CD4-positive, alpha-beta T cell treated with Interleukin-2 at 100 ng/mL for 4 hours (primary cell): ENCODE measurements at regions not wholly inside any gene's neighbourhood (a gene's known extent, or its start where the extent isn't known, plus 50 kb on each side); places are given as distances from the start of the nearest gene placed in this dataset.
"Not testable (repeated sequence)": the region's sequence is repeated elsewhere in the genome, so short reads cannot be mapped to it uniquely, and the experiment has no call there.

Experiments used
- DNase-seq: peaks from one replicate; pipeline ENCODE4 v3.0.0-alpha.2; 2020; ENCODE audit warnings: low spot score

- DNase-seq = no peak
Observed at GRCh38 chr4:60365176-60365575, 835.0 kb upstream of the ADGRL3 start.

DNA sequence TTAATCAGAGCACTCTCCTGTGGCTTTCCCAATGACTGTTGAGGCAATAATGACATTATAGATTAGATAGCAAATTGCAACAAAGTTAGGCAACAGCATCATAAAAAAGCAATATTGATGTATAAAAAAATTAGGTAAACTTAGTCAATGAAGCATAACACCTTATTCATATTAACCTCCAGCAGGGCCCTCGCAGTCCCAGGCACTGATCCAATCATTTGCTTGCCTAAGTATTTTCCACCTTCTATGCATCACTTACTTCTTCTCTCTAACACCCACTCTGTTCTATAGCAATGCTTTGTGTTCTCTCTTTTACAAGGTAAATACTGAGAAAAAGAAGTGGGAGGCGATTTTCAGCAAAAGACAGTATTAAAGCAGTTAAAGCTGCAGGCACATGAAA, 833.5 kb upstream of the ADGRL3 start:
- DNase-seq = no peak

DNA sequence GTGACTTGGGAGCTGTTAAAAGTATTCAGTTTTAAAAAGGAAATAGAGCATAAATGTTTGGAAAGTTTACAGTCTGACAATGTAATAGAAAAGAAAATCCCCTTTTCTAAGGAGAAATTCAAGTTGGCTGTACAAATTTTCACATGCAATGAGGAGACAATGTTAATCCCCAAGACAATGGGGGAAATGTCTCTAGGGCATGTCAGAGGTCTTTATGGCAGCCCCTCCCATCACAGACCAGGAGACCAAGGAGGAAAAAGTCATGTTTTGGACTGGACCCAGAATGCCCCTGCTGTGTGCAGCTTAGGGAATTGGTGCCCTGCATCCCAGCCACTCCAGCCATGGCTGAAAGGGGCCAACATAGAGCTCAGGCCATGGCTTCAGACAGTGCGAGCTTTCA, 831.1 kb upstream of the ADGRL3 start:
- no peak for DNase-seq

DNA sequence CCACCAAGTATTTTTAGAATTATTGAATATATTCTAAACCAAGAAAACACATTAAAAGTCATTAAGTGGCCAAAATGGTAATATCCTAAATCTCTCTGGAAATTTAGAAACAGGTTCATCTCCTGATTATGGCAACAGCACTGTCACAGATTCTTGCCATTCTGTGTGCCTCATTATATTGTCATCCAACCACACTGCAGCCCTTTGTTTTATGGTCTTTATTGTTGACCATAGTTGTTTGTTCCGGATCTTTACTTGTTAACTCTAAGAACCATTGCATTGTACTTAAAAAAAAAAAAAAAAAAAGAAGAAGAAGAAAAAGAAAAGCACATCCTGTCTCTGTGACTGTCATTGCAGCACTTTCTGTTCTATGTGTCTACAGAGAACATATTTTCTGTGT, 822.1 kb upstream of the ADGRL3 start:
- no peak for DNase-seq

- DNase-seq = no peak
Observed at GRCh38 chr4:60384516-60384915, 815.6 kb upstream of the ADGRL3 start.

- DNase-seq = no peak
Observed at GRCh38 chr4:60389633-60390032, 810.5 kb upstream of the ADGRL3 start.

- DNase-seq = no peak
Observed at GRCh38 chr4:60396341-60397049, 803.6 kb upstream of the ADGRL3 start.

DNA sequence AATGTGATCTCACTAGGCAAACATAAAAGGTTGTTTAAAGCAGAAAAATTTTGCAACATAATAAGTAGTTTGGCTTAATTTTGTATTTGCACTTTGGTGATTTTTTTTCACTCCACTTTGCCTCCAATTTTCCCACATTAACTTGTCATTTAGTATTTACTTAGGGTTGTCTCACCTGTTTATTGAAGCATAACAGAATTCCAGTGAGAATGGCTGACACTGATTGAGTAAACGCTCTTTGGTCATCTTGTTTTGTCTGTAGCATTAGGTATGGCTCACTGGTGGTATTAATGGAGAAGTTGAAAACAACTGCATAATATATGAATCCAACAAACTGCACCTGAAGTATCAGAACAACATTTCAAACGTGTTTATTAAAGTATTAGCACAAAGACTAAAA, 799.5 kb upstream of the ADGRL3 start:
- no peak for DNase-seq

GRCh38 chr4:60404027-60404426, 796.1 kb upstream of the ADGRL3 start:
- no peak for DNase-seq

GRCh38 chr4:60422439-60422838, 777.7 kb upstream of the ADGRL3 start:
- DNase-seq = no peak

DNA sequence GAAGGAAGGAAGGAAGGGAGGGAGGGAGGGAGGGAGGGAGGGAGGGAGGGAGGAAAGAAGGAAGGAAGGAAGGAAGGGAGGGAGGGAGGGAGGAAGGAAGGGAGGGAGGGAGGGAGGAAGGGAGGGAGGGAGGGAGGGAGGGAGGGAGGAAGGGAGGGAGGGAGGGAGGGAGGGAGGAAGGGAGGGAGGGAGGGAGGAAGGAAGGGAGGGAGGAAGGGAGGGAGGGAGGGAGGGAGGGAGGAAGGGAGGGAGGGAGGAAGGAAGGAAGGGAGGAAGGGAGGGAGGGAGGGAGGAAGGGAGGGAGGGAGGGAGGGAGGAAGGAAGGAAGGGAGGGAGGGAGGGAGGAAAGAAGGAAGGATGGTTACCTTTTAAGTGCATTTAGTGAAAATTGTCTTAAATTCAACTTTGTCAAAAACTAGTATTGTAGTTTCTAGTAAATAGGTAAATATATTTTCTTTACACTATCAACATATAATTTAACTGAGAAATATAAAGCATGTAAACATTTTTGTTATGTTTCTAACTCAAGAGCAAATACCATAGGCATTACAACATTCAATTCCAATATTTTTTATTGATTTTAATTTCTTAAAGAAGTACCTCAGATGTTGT, 776.4 kb upstream of the ADGRL3 start:
- DNase-seq = not testable (repeated sequence)

GRCh38 chr4:60432911-60433310, 767.2 kb upstream of the ADGRL3 start:
- no peak for DNase-seq

GRCh38 chr4:60443068-60443467, 757.1 kb upstream of the ADGRL3 start:
- no peak for DNase-seq

DNA sequence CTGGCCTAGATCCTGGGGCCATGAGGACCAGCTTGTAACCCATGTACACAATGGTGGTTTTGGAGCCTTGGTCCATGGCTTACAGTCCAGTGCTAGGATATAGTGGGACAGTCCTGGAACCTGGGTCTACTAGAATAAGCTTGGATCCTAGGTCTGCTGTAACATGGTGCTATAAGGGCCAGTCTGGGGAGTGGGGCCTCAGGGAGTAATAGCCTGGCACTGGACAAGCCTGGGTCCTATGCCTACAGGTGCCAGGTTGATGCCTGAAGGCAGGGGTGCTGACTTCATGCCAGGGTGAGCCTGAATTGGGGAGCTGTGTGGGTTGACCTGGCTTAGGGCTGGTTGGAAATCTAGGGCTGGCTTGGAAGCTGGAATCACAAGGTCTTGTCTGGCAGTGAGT, 756.3 kb upstream of the ADGRL3 start:
- no peak for DNase-seq

GRCh38 chr4:60450054-60450453, 750.1 kb upstream of the ADGRL3 start:
- DNase-seq = no peak

DNA sequence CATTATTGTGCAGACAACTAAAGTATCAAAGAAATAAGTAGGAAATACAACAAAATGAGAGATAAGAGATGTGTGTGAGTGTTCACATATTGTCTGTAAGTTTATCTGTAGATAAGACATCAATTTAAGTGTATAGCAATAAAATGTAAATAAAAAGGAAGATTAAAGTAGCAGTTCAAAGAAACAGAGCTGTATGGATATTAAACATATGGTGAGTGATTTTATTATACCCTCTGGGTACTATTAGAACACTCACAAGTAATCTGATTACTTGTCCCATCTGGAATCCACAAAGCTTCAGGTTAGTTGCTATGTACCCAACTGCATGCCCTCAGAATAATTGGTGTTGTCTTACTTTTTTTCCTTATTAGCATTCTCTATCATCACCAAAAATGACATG, 747.9 kb upstream of the ADGRL3 start:
- DNase-seq = no peak

- no peak for DNase-seq
Observed at GRCh38 chr4:60455380-60455779, 744.7 kb upstream of the ADGRL3 start.

DNA sequence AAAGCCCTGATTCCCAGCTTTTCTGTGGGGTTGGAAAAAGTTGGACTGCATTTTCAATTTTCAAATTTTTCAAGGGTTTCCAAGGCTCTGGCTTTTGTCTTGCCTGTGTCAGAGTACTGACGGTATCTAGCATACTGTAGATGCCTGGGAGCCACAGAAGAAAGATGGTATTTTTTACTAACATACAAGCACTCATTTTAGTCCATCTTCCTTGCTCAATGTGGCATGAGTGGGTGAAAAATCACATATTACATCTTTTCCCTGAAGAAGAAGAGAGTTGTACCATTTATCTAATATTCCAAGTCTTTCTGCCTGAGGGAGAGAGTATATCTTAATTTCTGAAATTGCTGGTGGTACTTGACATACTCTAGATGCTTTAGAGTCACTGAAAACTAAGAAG, 738.6 kb upstream of the ADGRL3 start:
- no peak for DNase-seq

- DNase-seq = no peak
Observed at GRCh38 chr4:60463857-60464502, 736.1 kb upstream of the ADGRL3 start.

- no peak for DNase-seq
Observed at GRCh38 chr4:60482921-60483351, 717.2 kb upstream of the ADGRL3 start.

- DNase-seq = no peak
Observed at GRCh38 chr4:60485276-60485675, 714.9 kb upstream of the ADGRL3 start.

DNA sequence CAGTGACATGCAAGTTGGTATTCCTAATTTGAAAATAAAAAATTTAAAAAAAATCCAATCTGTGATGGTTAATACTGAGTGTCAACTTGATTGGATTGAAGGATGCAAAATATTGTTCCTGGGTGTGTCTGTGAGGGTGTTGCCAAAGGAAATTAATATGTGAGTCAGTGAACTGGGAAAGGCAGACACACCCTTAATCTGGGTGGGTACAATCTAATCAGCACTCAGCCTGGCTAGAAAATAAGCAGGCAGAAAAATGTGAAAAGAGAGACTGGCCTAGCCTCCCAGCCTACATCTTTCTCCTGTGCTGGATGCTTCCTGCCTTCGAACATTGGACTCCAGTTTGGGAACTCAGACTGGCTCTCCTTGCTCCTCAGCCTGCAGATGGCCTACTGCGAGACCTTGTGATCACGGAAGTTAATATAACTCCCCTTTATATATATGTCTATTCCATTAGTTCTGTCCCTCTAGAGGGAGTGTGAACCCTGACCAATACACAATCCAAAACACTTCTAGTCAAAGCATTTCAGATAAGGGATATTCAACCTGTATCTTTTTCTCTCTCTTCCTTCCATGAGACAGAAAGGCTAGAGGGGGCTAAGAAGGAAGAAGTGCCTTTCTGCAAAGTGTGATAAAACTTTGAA, 712.9 kb upstream of the ADGRL3 start:
- not testable (repeated sequence) for DNase-seq

- DNase-seq = no peak
Observed at GRCh38 chr4:60500810-60501209, 699.3 kb upstream of the ADGRL3 start.
